IMR-90 (cell line): ENCODE measurements at regions not wholly inside any gene's neighbourhood (a gene's known extent, or its start where the extent isn't known, plus 50 kb on each side); places are given as distances from the start of the nearest gene placed in this dataset.

Experiments used
- ATAC-seq: fragments of 200-7000 bp; cut with Tn5 transposase; 2 replicates; pipeline ENCODE4 v1.9.1; 2020; ENCODE audit warnings: low read depth, mild to moderate bottlenecking, moderate library complexity
- BruUV-seq: library from RNA; stranded (reverse); fragments of 400-500 nt; replicated peaks from 2 replicates; lab custom pipeline; 2021; lab: Mats Ljungman, UMichigan
- CTCF ChIA-PET: fragments of 300-600 bp; formaldehyde crosslinking; extraction: SDS; loops from one replicate; lab custom pipeline; 2021; ENCODE audit warnings: antibody characterized with exemption; lab: Yijun Ruan, JAX
- POLR2A ChIA-PET: fragments of 300-600 bp; sonication (Branson Sonifier 250); formaldehyde crosslinking; loops from one replicate; lab custom pipeline; 2022; ENCODE audit warnings: antibody characterized with exemption; ENCODE audit not compliant: unreplicated experiment; lab: Charles Lee
- DNase-seq: peaks from one replicate; pipeline ENCODE4 v3.0.0; 2013
- H2AFZ ChIP-seq: replicated peaks from 2 replicates; pipeline ENCODE3; 2013; ENCODE audit warnings: low read length, mild to moderate bottlenecking; ENCODE audit not compliant: poor library complexity
- H2AK5ac ChIP-seq: 2 replicates; pipeline ENCODE4 v1.6.1; 2013; ENCODE audit warnings: low read depth, low read length, inconsistent platforms
- H2AK9ac ChIP-seq: replicated peaks from 2 replicates; pipeline ENCODE3; 2013; ENCODE audit warnings: mild to moderate bottlenecking, low read depth, low read length, moderate library complexity; ENCODE audit not compliant: poor library complexity
- H2BK120ac ChIP-seq: 2 replicates; pipeline ENCODE4 v1.6.1; 2013; ENCODE audit warnings: low read depth, low read length, inconsistent platforms
- H2BK15ac ChIP-seq: 3 replicates; pipeline ENCODE4 v1.6.1; 2013; ENCODE audit warnings: low read depth, low read length, inconsistent platforms
- H2BK20ac ChIP-seq: 2 replicates; pipeline ENCODE4 v1.6.1; 2013; ENCODE audit warnings: low read depth, mild to moderate bottlenecking, inconsistent platforms, low read length, moderate library complexity
- H2BK5ac ChIP-seq: 2 replicates; pipeline ENCODE4 v1.6.1; 2013; ENCODE audit warnings: mild to moderate bottlenecking, low read depth, low read length, inconsistent platforms; ENCODE audit not compliant: poor library complexity, severe bottlenecking
- H3K14ac ChIP-seq: replicated peaks from 2 replicates; pipeline ENCODE4 v1.6.1; 2013; ENCODE audit warnings: low read depth, low read length, inconsistent platforms
- H3K18ac ChIP-seq: 2 replicates; pipeline ENCODE4 v1.6.1; 2013; ENCODE audit warnings: low read depth, low read length, control low read depth
- H3K23ac ChIP-seq: 2 replicates; pipeline ENCODE4 v1.6.1; 2013; ENCODE audit warnings: low read depth, low read length, inconsistent platforms
- H3K27ac ChIP-seq: 2 replicates; pipeline ENCODE4 v1.5.1; 2013; ENCODE audit warnings: mild to moderate bottlenecking, control low read depth, low read length; ENCODE audit not compliant: insufficient read depth
- H3K27me3 ChIP-seq: 2 replicates; pipeline ENCODE4 v1.6.1; 2013; ENCODE audit warnings: low read length; ENCODE audit not compliant: control insufficient read depth, insufficient read depth
- H3K36me3 ChIP-seq: 2 replicates; pipeline ENCODE4 v1.6.1; 2013; ENCODE audit warnings: low read length, mixed read lengths; ENCODE audit not compliant: control insufficient read depth, insufficient read depth
- H3K4ac ChIP-seq: 2 replicates; pipeline ENCODE4 v1.6.1; 2013; ENCODE audit warnings: low read depth, low read length, inconsistent platforms
- H3K4me1 ChIP-seq: 2 replicates; pipeline ENCODE4 v1.6.1; 2013; ENCODE audit warnings: low read length, mixed read lengths; ENCODE audit not compliant: control insufficient read depth, insufficient read depth
- H3K4me2 ChIP-seq: 2 replicates; pipeline ENCODE4 v1.6.1; 2013; ENCODE audit warnings: low read depth, mild to moderate bottlenecking, control low read depth, low read length, moderate library complexity
- H3K4me3 ChIP-seq: 2 replicates; pipeline ENCODE4 v1.5.1; 2013; ENCODE audit warnings: low read depth, mild to moderate bottlenecking, control low read depth, low read length, moderate library complexity; ENCODE audit not compliant: insufficient read depth
- H3K56ac ChIP-seq: 2 replicates; pipeline ENCODE4 v1.6.1; 2013; ENCODE audit warnings: low read length, inconsistent platforms; ENCODE audit not compliant: insufficient read depth; ENCODE audit errors: extremely low read depth
- H3K79me1 ChIP-seq, 2 experiments: 2 replicates each; pipeline ENCODE4 v1.6.1; 2013; ENCODE audit warnings: low read length in 2 of 2, inconsistent platforms in 1 of 2, low read depth in 1 of 2
- H3K9ac ChIP-seq: 2 replicates; pipeline ENCODE4 v1.6.1; 2013; ENCODE audit warnings: low read depth, low read length, control low read depth
- H3K9me1 ChIP-seq: 2 replicates; pipeline ENCODE4 v1.6.1; 2013; ENCODE audit warnings: low read length, inconsistent platforms; ENCODE audit not compliant: insufficient read depth
- H3K9me3 ChIP-seq: 2 replicates; pipeline ENCODE4 v1.6.1; 2013; ENCODE audit warnings: low read length; ENCODE audit not compliant: control insufficient read depth, insufficient read depth
- H4K20me1 ChIP-seq: 2 replicates; pipeline ENCODE4 v1.6.1; 2013; ENCODE audit warnings: low read length, inconsistent platforms; ENCODE audit not compliant: insufficient read depth
- H4K5ac ChIP-seq: 2 replicates; pipeline ENCODE4 v1.6.1; 2013; ENCODE audit warnings: mild to moderate bottlenecking, low read depth, low read length, control low read depth
- H4K8ac ChIP-seq, 2 experiments: 2 replicates each; pipeline ENCODE4 v1.6.1; 2013; ENCODE audit warnings: low read depth in 2 of 2, low read length in 2 of 2, control low read depth in 1 of 2, inconsistent platforms in 1 of 2
- H4K91ac ChIP-seq: 2 replicates; pipeline ENCODE4 v1.6.1; 2013; ENCODE audit warnings: low read depth, low read length, inconsistent platforms; ENCODE audit not compliant: insufficient read depth
- CEBPB ChIP-seq: IDR thresholded peaks from 2 replicates; pipeline ENCODE4 v1.6.1; 2012; ENCODE audit warnings: low read depth, low read length, improper control_type of control experiment
- CHD1 ChIP-seq: IDR thresholded peaks from 2 replicates; pipeline ENCODE4 v1.6.1; 2012; ENCODE audit warnings: low read depth, low read length, improper control_type of control experiment
- MAZ ChIP-seq: IDR thresholded peaks from 2 replicates; pipeline ENCODE4 v1.6.1; 2012; ENCODE audit warnings: low read depth, mild to moderate bottlenecking, low read length, improper control_type of control experiment, moderate library complexity, borderline replicate concordance
- POLR2A ChIP-seq: IDR thresholded peaks from 2 replicates; pipeline ENCODE4 v1.6.1; 2012; ENCODE audit warnings: mild to moderate bottlenecking, low read depth, low read length
- RCOR1 ChIP-seq: IDR thresholded peaks from 2 replicates; pipeline ENCODE4 v1.6.1; 2012; ENCODE audit warnings: mild to moderate bottlenecking, low read length, improper control_type of control experiment; ENCODE audit not compliant: insufficient replicate concordance
- WGBS, 2 experiments: methylation state at CpG; one replicate each; pipeline versions ENCODE4 v1.1.5 to v1.1.7; 2013; ENCODE audit warnings: missing lambda C conversion rate in 2 of 2; ENCODE audit not compliant: insufficient read length in 1 of 2; ENCODE audit errors: extremely low coverage in 2 of 2; 5-methylcytosine and 5-hydroxymethylcytosine counted together
- dilution Hi-C: fragments of 300-500 bp; cut with HindIII; formaldehyde crosslinking; loops from one replicate; pipeline ENCODE4 v1.14.3; 2018; ENCODE audit warnings: low sequenced_read_pairs; ENCODE audit not compliant: unreplicated experiment
- in situ Hi-C: fragments of 300-500 bp; cut with MboI; formaldehyde crosslinking; loops from 3 replicates; pipeline ENCODE4 v1.14.3; 2019; ENCODE audit warnings: low sequenced_read_pairs, inconsistent platforms, mixed read lengths
- intact Hi-C: fragments of 100-400 bp; cut with micrococcal nuclease; formaldehyde crosslinking; loops from 2 replicates; pipeline ENCODE4 v1.10.0; 2022
- TF ChIP-seq, protein P1 (sequence below): fragments of 150-350 bp; IDR thresholded peaks from 2 replicates; pipeline ENCODE4 v1.6.1; 2016; ENCODE audit warnings: low read depth, mild to moderate bottlenecking, low read length, moderate library complexity, borderline replicate concordance

DNA sequence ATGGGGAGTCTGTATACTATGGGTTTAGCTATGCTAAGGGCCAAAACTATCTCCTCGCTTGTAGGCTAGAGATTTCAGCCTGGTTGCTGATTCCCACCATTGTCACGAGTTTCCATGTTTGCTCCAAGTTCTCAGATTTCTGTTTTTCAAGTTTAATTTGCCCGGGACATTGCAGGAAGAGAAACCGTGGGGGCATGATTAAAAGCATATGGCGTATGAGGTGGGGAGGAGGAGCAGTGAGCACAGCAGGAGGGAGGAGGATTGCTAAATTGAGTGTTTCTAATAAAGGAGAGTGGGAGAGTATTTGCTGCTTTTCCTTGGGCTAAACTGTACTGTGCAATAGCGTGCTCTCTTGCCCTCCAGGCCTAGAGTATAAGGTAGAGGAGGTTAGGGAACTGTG is 558.4 kb downstream of the METTL15 start (continued):
- no peak for TF ChIP-seq CEBPB
- TF ChIP-seq MAZ, result no peak
- no peak for TF ChIP-seq RCOR1

DNA sequence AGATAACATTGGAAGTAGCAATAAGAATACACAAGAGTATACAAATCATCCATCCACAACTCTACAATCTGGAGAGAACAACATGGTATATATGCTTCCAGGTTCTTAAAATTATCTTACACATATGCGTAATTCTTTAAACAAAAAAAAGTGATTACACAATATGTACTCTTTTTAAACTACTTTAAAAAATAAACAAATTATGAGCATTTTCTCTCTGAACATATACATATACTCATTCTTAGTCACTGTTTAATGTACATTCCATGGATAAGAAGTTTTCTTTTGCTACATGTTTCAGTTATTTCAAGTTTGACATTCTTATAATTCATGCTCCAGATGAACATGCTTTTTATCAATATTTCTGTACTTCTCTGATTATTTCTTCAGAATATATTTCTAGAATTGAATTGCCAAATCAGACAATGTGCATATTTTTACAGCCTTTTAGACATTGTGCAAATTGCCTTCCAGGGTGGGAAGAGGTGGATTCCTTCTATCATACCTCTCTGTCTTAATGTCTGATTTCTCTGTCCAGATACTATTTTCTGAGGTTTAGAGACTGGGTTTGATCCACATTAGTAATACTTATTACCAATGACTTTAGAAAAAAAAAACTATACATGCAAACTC is 551.6 kb downstream of the METTL15 start:
- DNase-seq (peak; percentile 60), ATAC-seq (peak; percentile 33; the same call in 1 of the 2 replicates)
- Histone ChIP-seq H2BK120ac (peak overlapping the region; percentile 70; the same call in 1 of the 2 replicates), H3K14ac (no peak overlapping the region), H4K20me1 (no peaks in the 10 kb centered on the region), H3K4ac (peak overlapping the region; percentile 62; the same call in 1 of the 2 replicates), H2AK9ac (no peak overlapping the region), H3K9me3 (no peaks in the 10 kb centered on the region), H4K91ac (peak overlapping the region; percentile 36; the same call in 1 of the 2 replicates), H3K18ac (peak overlapping the region; percentile 98), H4K5ac (peak overlapping the region; percentile 92), H3K36me3 (no peaks in the 10 kb centered on the region), H3K23ac (no peak overlapping the region), H3K4me1 (peaks cover 14% of the 10 kb centered on the region), H3K4me2 (peak overlapping the region; percentile 54; the same call in 1 of the 2 replicates), H2BK15ac (no peak overlapping the region; the same call in 2 of the 3 replicates), H2BK20ac (no peak overlapping the region), H3K27ac (peak overlapping the region; percentile 86; the same call in 1 of the 2 replicates), H2AFZ (no peak overlapping the region), H3K56ac (peak overlapping the region; percentile 84), H3K9me1 (no peaks in the 10 kb centered on the region; the same call in 1 of the 2 replicates), H3K9ac (peak overlapping the region; percentile 58; the same call in 1 of the 2 replicates), H3K27me3 (no peaks in the 10 kb centered on the region), H3K4me3 (no peak overlapping the region), H4K8ac (peak overlapping the region; percentile 69 to 77; a peak in 3 of 4 replicates), H3K79me1 (no peaks in the 10 kb centered on the region), H2BK5ac (peak overlapping the region; percentile 87), H2AK5ac (no peak overlapping the region)
- WGBS, 2 experiments, result no CpG with 5 or more reads among the region's 1 CpG
- intact Hi-C loops (no loop called here), dilution Hi-C loops (no loop called here), in situ Hi-C loops (no loop called here)
- BruUV-seq, result no TSS peak
- TF ChIP-seq CHD1 (no peak), POLR2A (no peak), CEBPB (peak; percentile 87)
- TF ChIP-seq, protein P1, sequence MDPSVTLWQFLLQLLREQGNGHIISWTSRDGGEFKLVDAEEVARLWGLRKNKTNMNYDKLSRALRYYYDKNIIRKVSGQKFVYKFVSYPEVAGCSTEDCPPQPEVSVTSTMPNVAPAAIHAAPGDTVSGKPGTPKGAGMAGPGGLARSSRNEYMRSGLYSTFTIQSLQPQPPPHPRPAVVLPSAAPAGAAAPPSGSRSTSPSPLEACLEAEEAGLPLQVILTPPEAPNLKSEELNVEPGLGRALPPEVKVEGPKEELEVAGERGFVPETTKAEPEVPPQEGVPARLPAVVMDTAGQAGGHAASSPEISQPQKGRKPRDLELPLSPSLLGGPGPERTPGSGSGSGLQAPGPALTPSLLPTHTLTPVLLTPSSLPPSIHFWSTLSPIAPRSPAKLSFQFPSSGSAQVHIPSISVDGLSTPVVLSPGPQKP, result no peak
- CTCF ChIA-PET, result interaction anchor here (0.6 kb wide), 1 partner anchor 25 kb away, joined by 3 read pairs; no protein-coding TSS in a partner anchor
- POLR2A ChIA-PET, result no interaction called here
